IPS DF 19.7 (cell line): ENCODE measurements at regions not wholly inside any gene's neighbourhood (a gene's known extent, or its start where the extent isn't known, plus 50 kb on each side); places are given as distances from the start of the nearest gene placed in this dataset.

ENCODE experiments used
- DNase-seq: peaks from one replicate; pipeline ENCODE4 v3.0.0-alpha.2; 2013; ENCODE audit warnings: low read depth, low spot score

DNA sequence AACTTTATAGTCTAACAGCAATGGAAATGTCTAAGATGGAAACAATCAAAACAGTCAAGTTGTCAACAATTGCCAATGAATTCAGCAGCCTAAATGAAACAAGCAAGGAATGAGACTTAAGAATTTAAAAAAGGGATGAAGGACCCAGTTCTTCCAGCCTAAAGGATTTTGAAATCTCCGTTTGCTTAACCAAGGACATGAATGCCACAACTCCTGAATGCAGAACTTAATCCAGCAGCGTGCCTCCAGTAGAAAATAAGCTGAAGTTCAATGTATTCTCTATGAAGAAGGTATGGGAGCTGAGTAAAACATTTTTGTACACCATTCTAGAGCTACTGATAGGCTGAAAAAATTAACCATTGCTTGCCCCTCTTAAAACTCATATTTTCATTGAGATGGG lies 411.3 kb downstream of the ARHGEF28 start:
- no peak for DNase-seq

DNA sequence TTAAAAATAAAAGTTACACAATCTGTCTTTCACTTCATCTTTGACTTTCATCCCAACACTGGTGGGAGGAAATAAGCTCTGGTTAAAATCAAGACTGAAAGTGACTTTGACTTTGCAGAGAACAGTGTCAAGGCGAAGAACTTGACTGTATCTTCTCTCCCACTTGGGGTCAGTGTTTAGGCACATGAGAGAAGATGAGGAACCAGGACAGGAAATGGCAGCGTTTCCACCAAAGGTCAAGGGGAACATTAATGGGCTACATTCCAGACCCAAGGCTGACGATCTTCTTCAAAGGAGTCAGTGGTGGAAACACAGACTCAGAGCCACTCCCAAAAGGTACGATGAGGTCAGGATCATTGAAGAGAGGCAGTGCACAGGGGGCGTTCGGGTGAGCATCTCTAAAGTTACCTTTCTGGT lies 409.5 kb downstream of the ARHGEF28 start:
- peak; percentile 56 for DNase-seq

DNA sequence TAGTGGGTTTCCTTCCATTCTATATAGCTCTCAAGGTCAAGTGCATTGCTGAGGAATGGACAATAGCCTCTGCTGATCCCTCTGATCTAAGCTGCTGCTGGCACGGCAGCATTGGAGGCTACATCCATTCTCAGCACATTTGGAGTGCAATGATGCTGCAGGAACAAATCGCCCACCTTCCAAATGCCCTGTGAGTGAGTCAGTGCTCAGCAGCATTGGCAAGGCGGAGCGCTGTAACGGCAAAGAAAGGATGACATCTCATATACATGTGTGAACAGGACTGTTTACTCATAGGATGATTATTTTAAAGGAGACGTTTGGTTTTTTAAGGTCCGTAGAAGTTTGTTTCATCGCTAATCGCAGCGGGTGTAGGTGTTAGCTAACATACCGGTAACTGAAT lies 408.7 kb downstream of the ARHGEF28 start:
- no peak for DNase-seq

DNA sequence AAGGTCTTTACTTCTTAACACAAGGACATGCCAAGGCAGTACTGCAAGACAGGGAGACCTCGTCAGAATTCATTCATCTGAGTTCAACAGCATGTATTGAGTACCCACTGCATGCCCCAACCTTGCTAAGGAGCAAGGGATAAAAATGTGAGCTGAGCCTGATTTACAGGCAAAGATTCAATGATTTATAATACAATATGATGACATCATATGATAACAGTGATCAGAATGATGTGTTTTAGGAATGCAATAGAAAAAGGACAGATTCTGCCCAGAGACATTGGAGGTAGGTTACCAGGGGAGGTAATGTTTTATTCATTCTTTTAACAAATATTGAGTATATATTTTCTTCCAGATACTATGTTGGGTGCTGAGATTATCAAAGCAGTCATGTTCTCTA lies 406.6 kb downstream of the ARHGEF28 start:
- no peak for DNase-seq

DNA sequence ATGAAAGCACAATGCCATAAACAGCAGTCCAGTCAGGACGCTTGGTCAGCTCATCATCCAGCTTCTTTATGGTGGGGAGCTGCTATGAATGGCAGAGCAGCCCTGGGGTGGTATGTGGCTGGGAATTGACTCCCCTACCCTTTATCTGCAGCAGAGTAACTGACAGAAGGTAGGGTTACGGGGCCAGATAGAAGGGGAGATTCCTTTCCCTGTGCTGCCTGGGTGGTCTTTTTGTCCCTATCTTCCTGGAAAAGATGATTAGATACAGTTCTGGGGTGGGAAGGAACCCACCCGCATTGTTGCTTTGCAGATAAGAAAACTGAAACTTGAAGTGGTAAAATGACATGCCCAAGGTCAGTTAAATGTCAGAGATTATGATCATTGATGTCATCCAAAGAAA lies 405.5 kb downstream of the ARHGEF28 start:
- DNase-seq = no peak

DNA sequence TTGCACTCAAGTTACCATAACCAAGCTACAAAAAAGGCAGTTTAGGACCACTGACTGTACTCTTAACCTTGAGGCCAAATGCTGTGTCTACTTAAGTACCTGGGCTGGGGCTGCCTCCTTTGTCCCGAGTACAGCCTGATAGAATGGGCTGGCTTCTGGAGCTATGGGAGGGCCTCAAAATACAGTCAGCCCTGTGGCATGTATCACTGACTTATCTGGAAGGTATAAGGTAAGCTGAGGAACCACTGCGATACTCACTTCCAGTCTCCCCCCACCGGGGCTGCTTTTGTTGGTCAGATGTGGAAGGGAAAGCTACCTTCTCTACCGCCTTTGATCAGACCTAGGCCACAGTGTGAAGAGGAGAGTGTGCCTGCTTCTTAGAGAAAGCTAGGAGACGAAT lies 404.8 kb downstream of the ARHGEF28 start:
- DNase-seq = no peak

DNA sequence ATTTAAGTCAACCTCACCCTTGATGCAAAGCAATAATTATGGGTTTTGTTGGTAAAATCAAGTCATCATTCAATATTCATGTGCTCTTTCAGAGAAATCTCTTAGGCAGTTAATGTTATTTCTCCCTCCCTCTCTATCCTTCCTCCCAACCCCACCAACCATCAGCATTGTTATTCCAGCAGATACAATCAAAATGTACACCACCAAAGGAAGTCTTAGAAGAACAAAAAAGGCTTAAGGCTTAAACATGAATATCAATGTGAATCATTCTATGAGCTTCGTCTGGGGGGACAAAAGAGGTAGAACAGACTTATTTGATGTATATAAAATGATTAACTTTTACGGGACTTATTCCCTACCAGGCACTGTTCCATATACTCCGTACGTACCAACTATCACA lies 404.4 kb downstream of the ARHGEF28 start:
- no peak for DNase-seq

DNA sequence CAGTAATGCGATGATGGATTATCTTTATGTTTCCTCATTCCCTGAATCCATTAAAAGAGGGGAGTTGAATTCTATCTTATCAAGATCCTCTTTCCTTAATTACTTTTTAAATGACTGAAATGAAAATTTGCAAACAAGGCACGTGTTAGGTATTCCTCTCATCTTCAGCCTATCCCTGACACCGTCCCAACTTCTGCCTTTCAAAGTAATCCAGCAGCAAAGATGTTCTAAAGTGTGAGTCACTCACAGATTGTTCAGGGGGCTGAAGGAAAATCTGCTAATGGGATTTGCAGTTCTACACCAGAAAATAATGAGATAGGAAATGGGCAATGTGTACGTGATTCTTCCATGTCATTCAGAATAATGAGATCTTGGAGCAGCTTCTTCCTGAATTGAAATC lies 403.0 kb downstream of the ARHGEF28 start:
- DNase-seq = no peak

DNA sequence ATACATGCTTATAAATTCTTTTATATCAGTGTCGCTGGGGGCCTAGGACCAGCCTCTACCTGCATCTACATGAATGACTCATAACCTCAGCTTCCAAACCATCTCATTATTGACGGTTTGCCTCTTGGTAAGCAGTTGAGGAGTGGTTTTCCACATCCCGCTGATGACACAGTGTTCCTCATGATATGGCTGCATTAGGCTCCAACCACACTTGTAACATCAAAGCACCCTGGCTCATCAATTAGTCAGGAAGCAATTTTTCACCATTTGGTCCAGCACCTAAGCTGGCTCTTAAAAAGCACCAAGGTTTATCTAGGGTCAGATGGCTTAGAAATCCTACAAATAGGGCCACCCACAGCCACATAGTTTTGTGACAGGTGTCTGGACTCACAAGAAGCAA lies 402.4 kb downstream of the ARHGEF28 start:
- DNase-seq = no peak

DNA sequence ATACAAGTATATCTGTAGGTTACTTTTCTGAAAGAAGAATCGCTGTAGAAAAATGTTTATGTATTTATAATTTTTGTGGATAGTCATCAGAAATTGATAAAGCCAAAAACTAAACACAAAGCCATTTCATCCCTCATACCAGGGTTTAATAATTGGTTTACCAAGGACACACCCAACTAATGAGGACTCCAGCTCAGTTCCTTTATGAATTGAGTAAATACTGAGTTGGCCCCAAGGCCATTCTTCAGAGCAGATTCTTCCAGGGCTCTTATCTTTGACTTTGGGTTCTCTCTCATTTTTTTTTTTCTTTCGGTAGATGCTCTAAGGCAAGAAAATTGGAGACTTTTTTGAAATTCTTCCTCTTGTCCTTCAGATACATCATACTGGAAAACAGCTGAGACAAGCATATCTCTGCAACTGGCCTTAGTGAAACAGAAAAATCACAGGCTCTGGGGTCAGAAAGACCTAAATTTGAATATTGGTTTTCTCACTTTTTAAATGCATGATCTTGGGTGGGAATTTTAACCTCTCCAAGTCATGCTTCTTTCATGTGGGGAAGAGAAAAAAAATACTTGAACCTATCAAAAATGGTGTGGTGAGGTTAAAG lies 401.8 kb downstream of the ARHGEF28 start:
- DNase-seq = no peak

DNA sequence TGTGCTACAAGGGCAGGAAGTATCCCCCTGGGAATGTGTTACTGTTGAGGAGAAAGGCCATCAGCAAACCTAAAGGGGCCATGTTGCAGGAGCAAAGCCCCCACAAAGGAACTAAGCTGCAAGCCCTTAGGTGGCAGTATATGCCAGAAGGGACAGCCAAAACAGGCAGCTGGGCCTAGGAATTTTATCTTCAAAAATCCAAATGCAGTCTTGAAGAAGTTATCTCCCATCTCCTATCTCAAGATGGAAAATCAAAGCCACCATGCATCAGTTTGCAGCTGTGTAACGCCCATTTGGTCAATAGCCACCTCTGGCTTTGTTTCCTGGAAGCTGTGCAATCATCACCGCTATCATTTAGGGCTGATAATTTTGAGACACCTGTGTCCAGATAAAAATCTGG lies 400.3 kb downstream of the ARHGEF28 start:
- DNase-seq = no peak

DNA sequence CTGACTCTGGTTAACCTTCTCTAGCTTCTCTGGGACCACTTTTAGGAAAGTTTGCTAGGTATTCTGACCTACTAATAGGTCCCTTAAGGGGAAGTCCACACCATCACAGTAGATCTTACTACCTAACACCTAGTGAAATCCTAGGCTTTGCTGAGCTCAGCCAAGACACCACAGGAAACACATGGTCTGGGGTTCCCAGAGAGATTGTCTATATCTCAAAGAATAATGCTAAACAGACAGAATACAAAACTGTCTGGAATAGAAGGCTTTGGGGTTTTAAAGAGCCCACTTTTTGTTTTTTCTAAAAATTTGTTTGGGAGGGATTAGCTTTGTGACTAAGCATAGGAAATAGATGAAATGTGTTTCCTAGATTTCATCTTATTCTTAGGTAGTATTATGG lies 395.1 kb downstream of the ARHGEF28 start:
- DNase-seq = no peak

DNA sequence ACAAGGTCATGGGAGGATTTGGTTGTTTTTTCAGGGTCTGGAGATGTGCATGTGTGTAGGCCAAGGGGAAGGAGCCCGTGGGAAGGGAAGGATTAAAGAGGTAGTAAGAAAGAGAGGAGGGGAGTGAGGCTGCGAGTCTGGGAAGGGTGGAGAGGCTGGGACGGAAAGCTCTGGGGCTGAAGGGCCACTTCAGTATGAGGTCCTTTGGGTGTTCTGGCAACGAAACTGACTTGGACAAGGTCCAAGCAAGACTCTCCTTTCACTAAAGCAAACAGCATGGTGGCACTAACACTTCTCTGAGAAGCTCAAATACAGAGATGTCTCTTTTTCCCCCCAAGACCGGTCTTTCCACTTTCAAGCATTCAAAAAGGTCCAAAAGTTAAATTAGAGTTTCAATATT lies 394.5 kb downstream of the ARHGEF28 start:
- DNase-seq = no peak

DNA sequence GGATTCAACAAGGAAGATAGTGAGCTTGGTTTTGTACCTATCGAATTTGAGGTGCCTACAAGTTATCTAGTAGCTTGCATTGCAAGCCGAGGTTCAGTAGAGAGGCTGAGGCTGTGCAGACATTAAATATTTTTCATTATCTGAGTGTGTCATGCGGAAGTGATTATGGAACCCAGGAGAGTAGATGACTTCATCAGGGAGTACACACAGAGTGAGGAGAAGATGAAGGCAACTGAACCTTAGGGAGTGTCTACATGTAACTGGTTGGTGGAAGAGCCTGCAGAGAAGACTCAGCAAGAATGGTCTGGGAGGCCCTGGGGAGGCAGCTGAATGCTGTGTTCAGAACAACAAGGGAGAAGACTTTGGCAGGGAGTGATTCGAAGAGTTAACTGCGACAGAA lies 393.9 kb downstream of the ARHGEF28 start:
- no peak for DNase-seq

DNA sequence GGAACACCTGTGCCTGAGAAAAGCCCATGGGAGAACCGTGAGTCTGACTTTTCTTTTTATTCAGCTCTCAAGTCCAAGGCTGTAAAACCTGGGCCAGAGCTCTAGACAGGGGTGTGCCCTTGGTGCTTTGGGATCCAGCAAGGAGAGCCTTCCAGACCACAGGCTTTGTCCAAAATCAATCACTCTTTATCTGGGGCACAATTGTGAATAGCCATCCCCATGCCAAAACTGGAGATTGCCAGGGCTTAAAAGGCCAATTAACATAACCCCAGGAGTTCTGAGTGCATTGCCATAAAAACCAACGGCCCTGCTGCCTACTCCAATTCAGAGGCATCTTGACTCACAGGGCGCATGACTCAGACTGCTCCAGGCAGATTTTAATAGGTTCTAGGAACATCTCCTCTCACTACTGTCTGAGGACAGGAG lies 391.8 kb downstream of the ARHGEF28 start:
- no peak for DNase-seq

DNA sequence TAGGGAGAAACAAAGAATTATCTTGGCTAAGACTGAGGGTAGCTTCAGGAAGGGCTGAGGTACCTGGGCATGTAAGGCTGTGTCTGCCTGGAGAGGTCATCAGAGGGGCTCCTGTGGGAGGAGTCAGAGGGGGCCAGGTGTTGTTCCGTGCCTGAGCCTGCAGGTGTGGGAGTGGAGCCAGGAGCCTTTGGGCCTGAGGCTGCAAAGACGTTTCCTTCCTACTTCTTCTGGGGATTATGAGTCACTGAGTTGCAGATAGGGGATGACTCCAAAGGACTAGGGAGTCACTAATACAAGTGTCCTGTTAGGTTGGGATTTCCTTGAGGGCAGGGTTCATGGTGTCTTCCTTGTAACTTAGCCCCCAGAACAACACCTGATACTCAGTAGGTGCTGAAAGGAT lies 391.1 kb downstream of the ARHGEF28 start:
- DNase-seq = no peak

DNA sequence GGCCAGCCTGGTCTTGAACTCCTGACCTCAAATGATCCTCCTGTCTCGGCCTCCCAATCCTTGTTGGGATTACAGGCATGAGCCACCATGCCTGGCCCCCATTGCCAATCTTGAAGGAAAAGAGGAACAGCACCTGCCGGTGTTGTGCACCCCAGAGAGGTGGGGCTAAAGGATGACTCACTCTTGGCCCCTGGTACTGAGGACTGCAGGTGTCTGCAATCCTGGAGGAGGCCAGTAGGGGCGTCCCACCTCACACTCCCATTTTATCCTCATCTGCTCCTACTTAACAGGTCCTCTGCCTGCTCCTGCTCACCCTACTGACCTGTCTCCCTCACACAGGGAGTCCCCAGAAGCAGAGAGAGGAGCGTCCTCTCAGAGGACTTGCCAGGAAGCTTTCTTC lies 390.4 kb downstream of the ARHGEF28 start:
- DNase-seq = no peak

DNA sequence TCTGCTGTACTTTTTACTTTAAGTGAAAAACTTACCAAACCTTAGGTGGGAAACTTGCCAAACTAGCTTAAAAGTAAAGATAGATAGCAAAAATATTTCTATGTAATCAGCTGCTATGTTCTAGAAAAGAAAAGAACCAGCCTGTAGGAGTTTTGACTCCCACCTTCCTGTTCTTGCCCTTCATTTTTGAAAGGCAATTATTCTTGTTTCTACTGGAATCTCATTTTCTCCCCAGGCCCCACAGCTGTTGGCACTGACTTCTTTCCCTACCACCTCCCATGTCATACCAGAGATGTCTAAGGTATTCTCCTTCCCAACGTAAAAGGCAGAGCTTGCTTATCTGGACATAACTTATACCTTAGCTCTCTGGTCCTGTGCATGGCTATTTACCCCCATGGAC lies 389.7 kb downstream of the ARHGEF28 start:
- DNase-seq = no peak

DNA sequence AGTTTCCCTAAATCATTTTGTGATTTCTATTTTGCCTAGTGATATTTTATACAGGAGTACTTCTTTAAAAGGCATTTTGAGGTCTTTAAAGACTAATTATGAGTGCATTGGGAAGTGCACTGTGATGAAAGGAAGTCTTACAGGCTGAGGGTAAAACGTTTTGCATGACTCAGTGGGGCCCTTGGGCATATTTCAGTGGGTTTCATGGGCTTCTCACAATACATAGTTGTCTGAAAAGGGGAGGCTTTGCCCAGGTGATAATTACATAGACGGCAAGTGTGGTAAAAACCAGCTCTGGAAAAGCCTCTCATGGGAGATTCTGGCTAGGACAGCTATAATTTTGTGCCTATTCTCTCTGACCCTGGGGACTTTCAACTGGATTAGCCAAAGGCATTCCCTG lies 387.2 kb downstream of the ARHGEF28 start:
- no peak for DNase-seq

DNA sequence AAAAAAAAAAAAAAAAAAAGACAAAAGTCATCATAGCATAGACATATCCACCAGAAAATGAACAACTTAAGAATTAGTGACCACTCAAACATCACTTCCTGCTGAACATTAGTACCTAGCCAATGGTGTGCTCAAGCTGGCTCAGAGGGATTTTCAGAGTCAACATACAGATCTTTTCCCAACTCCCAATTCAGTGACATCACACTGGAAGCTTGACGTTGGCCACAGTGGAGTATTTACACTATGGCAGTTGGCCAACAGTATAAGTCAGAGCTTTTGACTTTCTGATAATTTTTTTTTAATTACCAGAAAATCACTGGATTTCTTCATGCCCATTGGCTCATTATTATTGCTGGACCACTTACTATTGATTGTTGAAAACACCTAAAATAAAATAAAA lies 383.5 kb downstream of the ARHGEF28 start:
- DNase-seq = no peak

DNA sequence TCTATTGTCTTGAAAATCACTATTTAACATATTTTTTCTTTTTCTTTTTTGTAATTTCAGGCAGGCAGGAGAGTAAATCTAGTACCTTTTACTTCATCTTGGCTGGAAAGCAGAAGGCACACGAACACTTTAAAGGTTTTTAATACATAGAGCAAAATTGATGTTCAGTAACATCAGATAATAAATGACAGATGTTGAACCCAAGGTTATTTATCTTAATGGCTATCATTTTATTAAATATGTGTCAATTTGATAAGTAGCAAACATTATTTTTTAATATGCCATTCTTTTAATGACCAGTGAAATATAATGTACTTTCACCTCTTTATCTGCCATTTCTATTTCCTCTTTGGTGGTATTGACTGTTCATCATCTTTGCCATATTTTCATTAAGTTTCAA lies 381.2 kb downstream of the ARHGEF28 start:
- DNase-seq = no peak

DNA sequence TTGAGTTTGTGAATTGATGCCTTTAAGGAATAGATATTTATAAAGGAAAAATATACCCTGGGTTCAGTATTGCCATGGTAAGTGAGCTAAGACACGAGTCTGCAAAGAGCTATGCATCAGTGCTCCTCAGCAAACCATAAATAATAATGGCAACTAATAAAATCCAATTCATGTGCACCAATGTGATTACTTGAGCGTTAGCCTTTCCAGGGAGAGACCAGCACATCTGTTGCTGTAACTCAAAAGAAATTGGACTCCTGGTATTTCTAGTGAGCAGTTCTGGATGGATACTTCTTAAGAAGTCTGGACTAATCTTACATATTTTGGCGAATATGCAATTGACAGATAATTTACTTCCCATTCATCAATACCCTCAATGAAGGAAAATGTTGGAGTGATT lies 373.3 kb downstream of the ARHGEF28 start:
- DNase-seq = no peak

DNA sequence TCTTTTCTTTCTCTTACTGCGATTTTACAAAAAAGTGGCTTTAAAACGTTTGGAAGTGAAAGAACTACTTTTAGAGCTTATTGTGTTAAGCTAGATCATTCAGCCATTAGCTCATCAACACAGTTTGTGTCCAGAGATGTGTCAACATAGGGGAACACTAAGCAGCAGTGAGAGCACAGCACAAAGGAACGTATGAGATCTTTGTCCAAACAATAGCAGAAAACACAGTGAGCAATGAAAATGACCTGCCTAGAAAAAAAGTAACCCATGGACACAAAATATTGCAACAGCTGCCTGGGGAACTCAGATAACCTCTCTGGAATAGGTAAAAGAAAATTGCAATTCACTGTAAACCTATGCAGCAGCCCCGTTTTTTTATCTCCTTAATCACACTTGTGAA lies 372.5 kb downstream of the ARHGEF28 start:
- DNase-seq = no peak

DNA sequence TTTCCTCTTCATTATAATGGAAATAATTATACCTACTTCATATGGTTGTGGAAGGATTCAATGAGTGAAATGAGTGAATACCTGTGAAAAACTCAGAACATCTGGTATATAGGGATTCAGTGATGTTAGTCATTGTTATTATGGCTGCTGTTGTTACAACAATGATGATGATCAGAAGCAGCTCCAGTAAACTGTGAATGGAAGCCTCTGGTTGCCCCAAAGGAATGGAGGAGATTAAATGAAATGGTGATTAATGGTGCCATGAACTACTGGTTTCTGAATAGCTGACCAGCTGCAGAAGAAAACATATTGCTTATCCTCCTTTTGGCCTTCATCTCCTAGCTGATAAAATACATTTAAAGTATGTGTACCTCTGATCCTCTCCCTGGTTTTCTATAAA lies 372.0 kb downstream of the ARHGEF28 start:
- no peak for DNase-seq
